Prostate gland (tissue), 2 donors: ENCODE measurements at regions not wholly inside any gene's neighbourhood (a gene's known extent, or its start where the extent isn't known, plus 50 kb on each side); places are given as distances from the start of the nearest gene placed in this dataset.

ENCODE experiments used
- CTCF ChIP-seq, 4 experiments: fragments of 200-600 bp in 2 of 4; fragments of 450-650 bp in 2 of 4; sonication (generic) in 2 of 4; IDR thresholded peaks; 1 replicate in 3 of 4; 2 replicates in 1 of 4; pipeline ENCODE4 v1.5.1; 2016 to 2019; ENCODE audit warnings: antibody characterized with exemption in 4 of 4, mild to moderate bottlenecking in 2 of 4, moderate library complexity in 2 of 4
- POLR2AphosphoS5 ChIP-seq: sonication (generic); formaldehyde crosslinking; IDR thresholded peaks from one replicate; pipeline ENCODE4 v1.6.1; 2017; ENCODE audit warnings: antibody characterized with exemption

- no peak for TF ChIP-seq CTCF (IDR thresholded peaks at IDR 0.05)
- no peak for TF ChIP-seq POLR2AphosphoS5
Observed at GRCh38 chrY:7663261-7663660, 751.7 kb upstream of the AMELY start.
